Tibial artery (tissue), 4 donors: ENCODE measurements at regions not wholly inside any gene's neighbourhood (a gene's known extent, or its start where the extent isn't known, plus 50 kb on each side); places are given as distances from the start of the nearest gene placed in this dataset.

Source experiments
- DNase-seq, 2 donors: peaks; one replicate each; pipeline ENCODE4 v3.0.0-alpha.2; 2019
- H3K27ac ChIP-seq, 2 donors: fragments of 200-600 bp; sonication (generic) in 1 of 2; 1 replicate in 1 of 2; 2 replicates in 1 of 2; pipeline ENCODE4 v1.5.1; 2018 to 2019; ENCODE audit warnings: mild to moderate bottlenecking in 1 of 2
- H3K27me3 ChIP-seq, 2 donors: fragments of 200-600 bp; sonication (generic) in 1 of 2; one replicate each; pipeline versions ENCODE4 v1.5.1 to v1.6.0; 2016 to 2019
- H3K36me3 ChIP-seq, 3 donors: fragments of 200-600 bp; sonication (generic) in 2 of 3; one replicate each; pipeline ENCODE4 v1.5.1; 2016 to 2019; ENCODE audit warnings: mild to moderate bottlenecking in 2 of 3
- H3K4me1 ChIP-seq, 4 donors: fragments of 200-600 bp; sonication (generic) in 2 of 4; 1 replicate in 3 of 4; 2 replicates in 1 of 4; pipeline ENCODE4 v1.5.1; 2016 to 2019
- H3K4me3 ChIP-seq, 2 donors: fragments of 200-600 bp; sonication (generic) in 1 of 2; 1 replicate in 1 of 2; 2 replicates in 1 of 2; pipeline ENCODE4 v1.5.1; 2018 to 2019; ENCODE audit warnings: mild to moderate bottlenecking in 2 of 2
- H3K9me3 ChIP-seq, 3 donors: fragments of 200-600 bp; sonication (generic) in 1 of 3; one replicate each; pipeline ENCODE4 v1.5.1; 2016 to 2019
- intact Hi-C: fragments of 100-400 bp; cut with DNase I; formaldehyde crosslinking; loops from one replicate; pipeline ENCODE4 v1.15.0; 2023; ENCODE audit warnings: low total_unique reads
- TF ChIP-seq, protein P1 (sequence below), 2 experiments: fragments of 200-600 bp in 1 of 2; fragments of 450-650 bp in 1 of 2; IDR thresholded peaks; one replicate each; pipeline ENCODE4 v1.5.1; 2017 to 2019; ENCODE audit warnings: antibody characterized with exemption in 2 of 2, mild to moderate bottlenecking in 1 of 2, moderate library complexity in 1 of 2

DNA sequence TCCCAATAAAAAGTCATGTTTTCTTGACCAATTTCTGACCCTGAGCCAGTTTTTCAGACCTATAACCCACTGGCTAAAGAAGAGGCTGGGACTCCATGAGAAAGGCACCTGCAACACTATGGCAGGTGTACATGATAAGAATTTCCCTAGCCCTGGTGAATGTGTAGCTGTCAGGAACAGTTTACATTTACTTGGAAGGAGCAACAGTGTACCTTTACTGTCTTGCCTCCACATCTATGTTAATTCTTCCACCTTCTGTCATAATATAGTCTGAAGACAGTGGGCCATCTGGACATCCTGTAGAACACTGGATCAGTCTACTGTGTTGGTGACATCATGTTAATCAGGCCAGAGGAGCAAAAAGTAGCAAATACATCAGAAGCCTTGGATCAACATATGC lies 72.1 kb upstream of the CD82 start:
- intact Hi-C loops = no loop called here
- Histone ChIP-seq H3K4me3 (no peak overlapping the region), H3K4me1 (no peaks in the 10 kb centered on the region), H3K9me3 (no peaks in the 10 kb centered on the region), H3K36me3 (no peaks in the 10 kb centered on the region), H3K27ac (no peak overlapping the region), H3K27me3 (peaks cover 0 to 6% of the 10 kb centered on the region in 2 donors)
- DNase-seq = no peak
- TF ChIP-seq, protein P1, sequence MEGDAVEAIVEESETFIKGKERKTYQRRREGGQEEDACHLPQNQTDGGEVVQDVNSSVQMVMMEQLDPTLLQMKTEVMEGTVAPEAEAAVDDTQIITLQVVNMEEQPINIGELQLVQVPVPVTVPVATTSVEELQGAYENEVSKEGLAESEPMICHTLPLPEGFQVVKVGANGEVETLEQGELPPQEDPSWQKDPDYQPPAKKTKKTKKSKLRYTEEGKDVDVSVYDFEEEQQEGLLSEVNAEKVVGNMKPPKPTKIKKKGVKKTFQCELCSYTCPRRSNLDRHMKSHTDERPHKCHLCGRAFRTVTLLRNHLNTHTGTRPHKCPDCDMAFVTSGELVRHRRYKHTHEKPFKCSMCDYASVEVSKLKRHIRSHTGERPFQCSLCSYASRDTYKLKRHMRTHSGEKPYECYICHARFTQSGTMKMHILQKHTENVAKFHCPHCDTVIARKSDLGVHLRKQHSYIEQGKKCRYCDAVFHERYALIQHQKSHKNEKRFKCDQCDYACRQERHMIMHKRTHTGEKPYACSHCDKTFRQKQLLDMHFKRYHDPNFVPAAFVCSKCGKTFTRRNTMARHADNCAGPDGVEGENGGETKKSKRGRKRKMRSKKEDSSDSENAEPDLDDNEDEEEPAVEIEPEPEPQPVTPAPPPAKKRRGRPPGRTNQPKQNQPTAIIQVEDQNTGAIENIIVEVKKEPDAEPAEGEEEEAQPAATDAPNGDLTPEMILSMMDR (IDR thresholded peaks at IDR 0.05) = no peak

DNA sequence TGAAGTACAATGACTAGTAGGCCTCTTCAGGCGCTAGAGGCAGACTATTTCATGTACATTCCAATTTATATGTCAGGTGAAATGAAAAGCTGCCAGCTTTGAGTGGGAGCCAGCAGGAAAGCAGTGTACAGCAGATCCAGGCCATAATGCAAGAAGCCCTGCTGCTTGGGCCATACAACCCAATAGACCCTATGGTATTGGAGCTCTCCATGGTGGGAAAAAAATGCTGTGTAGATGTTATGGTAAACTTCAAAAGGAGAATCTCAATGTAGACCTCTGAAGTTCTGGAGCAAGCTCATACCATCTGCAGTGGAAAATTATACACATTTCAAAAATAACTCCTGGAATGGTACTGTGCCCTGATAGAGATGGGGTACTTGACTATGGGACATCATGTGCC lies 71.5 kb upstream of the CD82 start:
- no peaks in the 10 kb centered on the region for H3K36me3 ChIP-seq

DNA sequence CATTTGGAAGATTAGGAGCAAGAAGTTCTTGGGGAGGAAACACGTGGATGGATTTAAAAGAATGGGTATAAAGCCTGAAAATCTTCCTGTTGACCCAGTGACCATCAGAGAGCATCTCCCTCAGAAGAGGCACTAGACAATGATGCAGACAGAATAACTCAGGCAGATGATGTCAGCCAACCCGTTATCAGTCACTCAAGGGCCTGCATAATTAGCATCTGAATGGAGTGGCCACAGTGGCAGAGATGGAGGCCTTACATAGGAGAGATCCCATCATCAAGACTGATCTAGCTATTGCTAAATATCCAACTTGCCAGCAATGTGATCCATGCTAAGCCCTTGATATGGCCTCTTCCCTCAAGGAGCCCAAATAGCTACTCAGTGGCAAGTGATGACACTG lies 70.7 kb upstream of the CD82 start:
- H3K27me3 ChIP-seq = peaks cover 0 to 6% of the 10 kb centered on the region in 2 donors
- H3K36me3 ChIP-seq = no peaks in the 10 kb centered on the region
- H3K9me3 ChIP-seq = no peaks in the 10 kb centered on the region
- TF ChIP-seq, protein P1 (IDR thresholded peaks at IDR 0.05) = no peak
- H3K4me1 ChIP-seq = no peaks in the 10 kb centered on the region
- no peak overlapping the region for H3K27ac ChIP-seq
- intact Hi-C loops = no loop called here
- no peak overlapping the region for H3K4me3 ChIP-seq
- DNase-seq = no peak

More for the DNA sequence above, 71.5 kb upstream of the CD82 start:
- no peaks in the 10 kb centered on the region for H3K9me3 ChIP-seq
- peaks cover 0 to 6% of the 10 kb centered on the region in 2 donors for H3K27me3 ChIP-seq
- TF ChIP-seq, protein P1 (IDR thresholded peaks at IDR 0.05) = no peak
- intact Hi-C loops = no loop called here
- H3K27ac ChIP-seq = no peak overlapping the region
- no peak for DNase-seq
- H3K4me1 ChIP-seq = no peaks in the 10 kb centered on the region
- no peak overlapping the region for H3K4me3 ChIP-seq

DNA sequence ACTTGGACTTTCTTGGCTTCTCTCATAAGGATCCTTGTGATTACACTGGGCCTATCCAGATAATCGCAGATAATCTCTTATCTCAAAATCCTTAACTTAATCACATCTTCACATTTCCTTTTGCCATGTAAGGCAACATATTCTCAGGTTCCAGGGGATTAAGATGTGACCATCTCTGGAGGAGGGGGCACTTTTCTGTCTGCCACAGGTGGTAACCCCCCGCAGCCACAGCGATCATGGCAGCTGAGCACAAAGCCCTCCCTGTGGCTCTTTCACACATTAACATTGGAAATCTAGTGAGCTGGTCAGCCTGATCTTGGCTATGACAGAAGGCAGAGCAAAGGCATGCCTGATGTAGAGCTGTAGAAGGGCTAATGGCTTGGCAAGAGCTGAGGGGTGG lies 69.1 kb upstream of the CD82 start:
- intact Hi-C loops = no loop called here
- DNase-seq = no peak
- no peaks in the 10 kb centered on the region for H3K36me3 ChIP-seq
- H3K27ac ChIP-seq = no peak overlapping the region
- no peak overlapping the region for H3K4me3 ChIP-seq
- peaks cover 0 to 18% of the 10 kb centered on the region in 2 donors for H3K27me3 ChIP-seq
- no peaks in the 10 kb centered on the region for H3K9me3 ChIP-seq
- TF ChIP-seq, protein P1 (IDR thresholded peaks at IDR 0.05) = no peak
- no peaks in the 10 kb centered on the region for H3K4me1 ChIP-seq

DNA sequence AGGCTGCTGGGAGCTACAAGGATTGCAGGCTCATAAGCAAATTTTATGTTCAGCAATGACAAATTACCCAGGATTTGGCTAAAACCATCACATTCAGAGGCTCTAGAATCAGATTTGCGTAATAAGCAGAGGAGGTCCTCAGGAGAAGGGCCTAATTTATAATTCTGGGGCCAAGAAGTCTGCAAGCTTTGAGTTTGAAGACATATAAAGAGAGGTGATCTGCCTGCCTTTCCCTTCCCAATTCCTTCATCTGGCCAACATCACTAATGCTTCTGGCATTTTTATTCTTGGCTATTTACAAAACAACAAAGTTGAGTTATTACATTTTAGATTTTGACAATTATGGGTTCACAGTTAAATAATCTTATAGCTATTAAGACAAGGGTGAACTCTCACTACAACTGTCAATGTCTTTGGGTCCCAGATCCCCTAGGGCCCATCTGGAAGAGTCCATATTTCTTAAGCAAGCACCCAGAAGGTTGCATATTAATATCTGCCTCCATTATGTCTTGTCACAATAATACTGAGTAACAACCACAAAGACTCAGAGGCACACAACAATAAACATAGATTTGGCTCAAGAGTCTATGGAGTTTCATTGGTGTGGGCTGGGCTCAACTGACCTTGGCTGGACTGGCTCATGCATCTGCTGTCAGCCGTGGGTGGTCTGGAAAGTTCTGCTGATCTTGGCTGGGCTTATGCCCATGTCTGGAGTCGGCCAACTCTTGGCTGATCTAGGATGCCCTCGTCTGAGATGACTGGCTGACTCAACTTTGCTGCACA lies 67.2 kb upstream of the CD82 start:
- DNase-seq = no peak
- intact Hi-C loops = no loop called here
- Histone ChIP-seq H3K4me3 (no peak overlapping the region), H3K4me1 (no peaks in the 10 kb centered on the region), H3K9me3 (no peaks in the 10 kb centered on the region), H3K27me3 (peaks cover 0 to 27% of the 10 kb centered on the region in 2 donors), H3K27ac (no peak overlapping the region), H3K36me3 (no peaks in the 10 kb centered on the region)
- TF ChIP-seq, protein P1 (IDR thresholded peaks at IDR 0.05) = no peak
